Brain microvascular endothelial cell (primary cell): ENCODE measurements at regions not wholly inside any gene's neighbourhood (a gene's known extent, or its start where the extent isn't known, plus 50 kb on each side); places are given as distances from the start of the nearest gene placed in this dataset.
"Not testable (repeated sequence)": the region's sequence is repeated elsewhere in the genome, so short reads cannot be mapped to it uniquely, and the experiment has no call there.

Experiments used
- DNase-seq: peaks from one replicate; pipeline ENCODE4 v3.0.0-alpha.2; 2020
- H3K27ac ChIP-seq: fragments of 250-450 bp; sonication (Bioruptor Pico); 2 replicates; pipeline ENCODE4 v1.5.1; 2020; ENCODE audit warnings: mild to moderate bottlenecking, moderate library complexity
- H3K27me3 ChIP-seq: fragments of 250-450 bp; sonication (Bioruptor Pico); replicated peaks from 2 replicates; pipeline ENCODE4 v1.5.1; 2020; ENCODE audit warnings: mild to moderate bottlenecking
- H3K36me3 ChIP-seq: fragments of 250-450 bp; sonication (Bioruptor Pico); replicated peaks from 2 replicates; pipeline ENCODE4 v1.5.1; 2020; ENCODE audit warnings: mild to moderate bottlenecking
- H3K4me3 ChIP-seq: 2 replicates; pipeline ENCODE4 v1.5.1; 2011; ENCODE audit warnings: low read depth, mild to moderate bottlenecking, control low read depth, low read length, moderate library complexity
- CTCF ChIP-seq: IDR thresholded peaks from 2 replicates; pipeline ENCODE4 v1.5.1; 2011; ENCODE audit warnings: low read depth, mild to moderate bottlenecking, moderate library complexity, low read length, control low read depth, inconsistent platforms; ENCODE audit errors: missing control alignments
- in situ Hi-C: cut with HindIII; loops from 2 replicates; pipeline ENCODE4 v1.10.0; 2017; ENCODE audit warnings: low sequenced_read_pairs, low pct_ligation_motif_present

GRCh38 chr2:47964277-47964676 lies 58.0 kb upstream of the FBXO11 start:
- DNase-seq = no peak
- Histone ChIP-seq H3K27ac (no peak overlapping the region), H3K36me3 (no peaks in the 10 kb centered on the region), H3K27me3 (no peaks in the 10 kb centered on the region), H3K4me3 (no peak overlapping the region)
- in situ Hi-C loops = no loop called here
- TF ChIP-seq CTCF = no peak

- Histone ChIP-seq H3K4me3 (no peak overlapping the region), H3K27me3 (no peaks in the 10 kb centered on the region), H3K27ac (no peak overlapping the region), H3K36me3 (no peaks in the 10 kb centered on the region)
- DNase-seq = no peak
- TF ChIP-seq CTCF = no peak
- in situ Hi-C loops = no loop called here
Observed at GRCh38 chr2:47964722-47965434, 58.6 kb upstream of the FBXO11 start.

GRCh38 chr2:47976728-47977127 lies 70.4 kb upstream of the FBXO11 start:
- not testable (repeated sequence) for H3K4me3 ChIP-seq

GRCh38 chr2:47984041-47984440 lies 77.7 kb upstream of the FBXO11 start:
- Histone ChIP-seq H3K4me3 (no peak overlapping the region), H3K36me3 (no peaks in the 10 kb centered on the region), H3K27ac (no peak overlapping the region), H3K27me3 (no peaks in the 10 kb centered on the region)
- no peak for TF ChIP-seq CTCF
- DNase-seq = no peak
- in situ Hi-C loops = no loop called here

More at GRCh38 chr2:47976728-47977127, 70.4 kb upstream of the FBXO11 start:
- DNase-seq, H3K27ac ChIP-seq, H3K27me3 ChIP-seq, in situ Hi-C loops, H3K36me3 ChIP-seq: not testable (repeated sequence)

GRCh38 chr2:47990503-47990902 lies 84.2 kb upstream of the FBXO11 start:
- no peak for TF ChIP-seq CTCF
- no peaks in the 10 kb centered on the region for H3K36me3 ChIP-seq
- no peaks in the 10 kb centered on the region for H3K27me3 ChIP-seq
- in situ Hi-C loops = no loop called here
- no peak overlapping the region for H3K27ac ChIP-seq
- no peak for DNase-seq
- H3K4me3 ChIP-seq = no peak overlapping the region

- no peak for TF ChIP-seq CTCF
- H3K4me3 ChIP-seq = no peak overlapping the region
- no peaks in the 10 kb centered on the region for H3K36me3 ChIP-seq
- no peaks in the 10 kb centered on the region for H3K27me3 ChIP-seq
- H3K27ac ChIP-seq = no peak overlapping the region
- no peak for DNase-seq
- in situ Hi-C loops = no loop called here
Observed at GRCh38 chr2:47992671-47993070, 86.4 kb upstream of the FBXO11 start.
